Osteocyte (in vitro differentiated cells): ENCODE measurements at regions not wholly inside any gene's neighbourhood (a gene's known extent, or its start where the extent isn't known, plus 50 kb on each side); places are given as distances from the start of the nearest gene placed in this dataset.

Experiments used
- DNase-seq: peaks from one replicate; pipeline ENCODE4 v3.0.0; 2021; ENCODE audit warnings: mixed read lengths; ENCODE audit not compliant: unreplicated experiment; ENCODE audit errors: extremely low spot score
- H3K27ac Mint-ChIP-seq: one replicate; pipeline ENCODE4 v1.8.0; 2021; ENCODE audit warnings: mild to moderate bottlenecking, mixed read lengths; ENCODE audit not compliant: unreplicated experiment
- H3K27me3 Mint-ChIP-seq: one replicate; pipeline ENCODE4 v1.8.0; 2021; ENCODE audit warnings: mixed read lengths; ENCODE audit not compliant: unreplicated experiment
- H3K36me3 Mint-ChIP-seq: one replicate; pipeline ENCODE4 v1.8.0; 2021; ENCODE audit warnings: mixed read lengths; ENCODE audit not compliant: unreplicated experiment
- H3K4me1 Mint-ChIP-seq: one replicate; pipeline ENCODE4 v1.8.0; 2021; ENCODE audit warnings: mixed read lengths; ENCODE audit not compliant: unreplicated experiment
- H3K4me3 Mint-ChIP-seq: one replicate; pipeline ENCODE4 v1.8.0; 2021; ENCODE audit warnings: mild to moderate bottlenecking, moderate library complexity, mixed read lengths; ENCODE audit not compliant: unreplicated experiment
- H3K9me3 Mint-ChIP-seq: one replicate; pipeline ENCODE4 v1.8.0; 2021; ENCODE audit warnings: mixed read lengths; ENCODE audit not compliant: unreplicated experiment
- CTCF ChIP-seq: fragments of 200-600 bp; sonication (generic); IDR thresholded peaks from 2 replicates; pipeline ENCODE4 v1.5.0; 2021; ENCODE audit warnings: antibody characterized with exemption, mild to moderate bottlenecking, moderate library complexity

GRCh38 chr16:56108724-56109123 is 82.6 kb upstream of the GNAO1 start:
- Mint-ChIP-seq H3K27ac (no peak overlapping the region), H3K4me3 (no peak overlapping the region), H3K36me3 (no peaks in the 10 kb centered on the region)

GRCh38 chr16:56108056-56108471 is 83.2 kb upstream of the GNAO1 start:
- H3K4me3 Mint-ChIP-seq = no peak overlapping the region
- no peaks in the 10 kb centered on the region for H3K9me3 Mint-ChIP-seq
- H3K27ac Mint-ChIP-seq = no peak overlapping the region
- H3K36me3 Mint-ChIP-seq = no peaks in the 10 kb centered on the region
- DNase-seq = no peak
- no peaks in the 10 kb centered on the region for H3K4me1 Mint-ChIP-seq
- TF ChIP-seq CTCF = no peak
- H3K27me3 Mint-ChIP-seq = peaks cover 3% of the 10 kb centered on the region

More at GRCh38 chr16:56108724-56109123, 82.6 kb upstream of the GNAO1 start:
- TF ChIP-seq CTCF = no peak
- Mint-ChIP-seq H3K27me3 (peaks cover 3% of the 10 kb centered on the region), H3K4me1 (no peaks in the 10 kb centered on the region), H3K9me3 (no peaks in the 10 kb centered on the region)
- no peak for DNase-seq

GRCh38 chr16:56106527-56106926 is 84.8 kb upstream of the GNAO1 start:
- TF ChIP-seq CTCF = no peak
- DNase-seq = no peak
- H3K4me3 Mint-ChIP-seq = no peak overlapping the region
- H3K27ac Mint-ChIP-seq = no peak overlapping the region
- no peaks in the 10 kb centered on the region for H3K36me3 Mint-ChIP-seq
- peaks cover 3% of the 10 kb centered on the region for H3K27me3 Mint-ChIP-seq
- no peaks in the 10 kb centered on the region for H3K4me1 Mint-ChIP-seq
- H3K9me3 Mint-ChIP-seq = no peaks in the 10 kb centered on the region

GRCh38 chr16:56102906-56103305 is 88.4 kb upstream of the GNAO1 start:
- no peak for DNase-seq
- H3K4me1 Mint-ChIP-seq = no peaks in the 10 kb centered on the region
- no peak overlapping the region for H3K4me3 Mint-ChIP-seq
- TF ChIP-seq CTCF = no peak
- no peaks in the 10 kb centered on the region for H3K9me3 Mint-ChIP-seq
- no peaks in the 10 kb centered on the region for H3K36me3 Mint-ChIP-seq
- H3K27me3 Mint-ChIP-seq = peaks cover 7% of the 10 kb centered on the region
- no peak overlapping the region for H3K27ac Mint-ChIP-seq

GRCh38 chr16:56102183-56102686 is 89.1 kb upstream of the GNAO1 start:
- peaks cover 7% of the 10 kb centered on the region for H3K27me3 Mint-ChIP-seq
- H3K36me3 Mint-ChIP-seq = no peaks in the 10 kb centered on the region
- H3K27ac Mint-ChIP-seq = no peak overlapping the region
- H3K9me3 Mint-ChIP-seq = no peaks in the 10 kb centered on the region
- no peaks in the 10 kb centered on the region for H3K4me1 Mint-ChIP-seq
- DNase-seq = no peak
- TF ChIP-seq CTCF = no peak
- no peak overlapping the region for H3K4me3 Mint-ChIP-seq
